Lower lobe of right lung (tissue), 2 donors: ENCODE measurements at regions not wholly inside any gene's neighbourhood (a gene's known extent, or its start where the extent isn't known, plus 50 kb on each side); places are given as distances from the start of the nearest gene placed in this dataset.

ENCODE experiments used
- ATAC-seq, 2 donors: fragments of 200-7000 bp; cut with Tn5 transposase; one replicate each; pipeline ENCODE4 v1.9.1; 2020 to 2022; ENCODE audit warnings: mild to moderate bottlenecking in 2 of 2, moderate library complexity in 2 of 2
- DNase-seq: peaks from one replicate; pipeline ENCODE4 v3.0.0-alpha.2; 2020
- H3K27ac ChIP-seq: fragments of 200-600 bp; one replicate; pipeline ENCODE4 v1.8.0; 2022
- H3K27me3 ChIP-seq: fragments of 200-600 bp; one replicate; pipeline ENCODE4 v1.8.0; 2022; ENCODE audit warnings: low read depth
- H3K36me3 ChIP-seq: fragments of 200-600 bp; one replicate; pipeline ENCODE4 v1.8.0; 2022; ENCODE audit warnings: mild to moderate bottlenecking
- H3K4me1 ChIP-seq: fragments of 200-600 bp; one replicate; pipeline ENCODE4 v1.8.0; 2022
- H3K4me3 ChIP-seq: fragments of 200-600 bp; one replicate; pipeline ENCODE4 v1.8.0; 2022; ENCODE audit warnings: mild to moderate bottlenecking
- H3K9me3 ChIP-seq: fragments of 200-600 bp; one replicate; pipeline ENCODE4 v1.8.0; 2022
- intact Hi-C: fragments of 100-400 bp; cut with DNase I; formaldehyde crosslinking; loops from one replicate; pipeline ENCODE4 v1.11.0; 2022
- TF ChIP-seq, protein P1 (sequence below): fragments of 200-600 bp; IDR thresholded peaks from one replicate; pipeline ENCODE4 v1.8.0; 2022; ENCODE audit warnings: antibody characterized with exemption, mild to moderate bottlenecking
- donor health status: DM: no; HTN: yes; CAD: no; lungs with severe emphysema.

- DNase-seq (no peak), ATAC-seq (peak in 1 of 2 donors; percentile 39)
- H3K27me3 ChIP-seq, result no peaks in the 10 kb centered on the region
- H3K4me1 ChIP-seq, result no peaks in the 10 kb centered on the region
- TF ChIP-seq, protein P1, sequence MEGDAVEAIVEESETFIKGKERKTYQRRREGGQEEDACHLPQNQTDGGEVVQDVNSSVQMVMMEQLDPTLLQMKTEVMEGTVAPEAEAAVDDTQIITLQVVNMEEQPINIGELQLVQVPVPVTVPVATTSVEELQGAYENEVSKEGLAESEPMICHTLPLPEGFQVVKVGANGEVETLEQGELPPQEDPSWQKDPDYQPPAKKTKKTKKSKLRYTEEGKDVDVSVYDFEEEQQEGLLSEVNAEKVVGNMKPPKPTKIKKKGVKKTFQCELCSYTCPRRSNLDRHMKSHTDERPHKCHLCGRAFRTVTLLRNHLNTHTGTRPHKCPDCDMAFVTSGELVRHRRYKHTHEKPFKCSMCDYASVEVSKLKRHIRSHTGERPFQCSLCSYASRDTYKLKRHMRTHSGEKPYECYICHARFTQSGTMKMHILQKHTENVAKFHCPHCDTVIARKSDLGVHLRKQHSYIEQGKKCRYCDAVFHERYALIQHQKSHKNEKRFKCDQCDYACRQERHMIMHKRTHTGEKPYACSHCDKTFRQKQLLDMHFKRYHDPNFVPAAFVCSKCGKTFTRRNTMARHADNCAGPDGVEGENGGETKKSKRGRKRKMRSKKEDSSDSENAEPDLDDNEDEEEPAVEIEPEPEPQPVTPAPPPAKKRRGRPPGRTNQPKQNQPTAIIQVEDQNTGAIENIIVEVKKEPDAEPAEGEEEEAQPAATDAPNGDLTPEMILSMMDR, result no peak
- no peak overlapping the region for H3K27ac ChIP-seq
- H3K9me3 ChIP-seq, result no peaks in the 10 kb centered on the region
- intact Hi-C loops, result no loop called here
- H3K4me3 ChIP-seq, result no peak overlapping the region
- H3K36me3 ChIP-seq, result no peaks in the 10 kb centered on the region
Observed at GRCh38 chr3:132818251-132818650, 96.0 kb upstream of the NPHP3 start.

- no peak overlapping the region for H3K4me3 ChIP-seq
- no peaks in the 10 kb centered on the region for H3K9me3 ChIP-seq
- H3K27me3 ChIP-seq, result no peaks in the 10 kb centered on the region
- H3K27ac ChIP-seq, result no peak overlapping the region
- ATAC-seq (no peak), DNase-seq (no peak)
- TF ChIP-seq, protein P1, result no peak
- no peaks in the 10 kb centered on the region for H3K36me3 ChIP-seq
- intact Hi-C loops, result no loop called here
- H3K4me1 ChIP-seq, result no peaks in the 10 kb centered on the region
Observed at GRCh38 chr3:132817646-132818177, 95.5 kb upstream of the NPHP3 start.

DNA sequence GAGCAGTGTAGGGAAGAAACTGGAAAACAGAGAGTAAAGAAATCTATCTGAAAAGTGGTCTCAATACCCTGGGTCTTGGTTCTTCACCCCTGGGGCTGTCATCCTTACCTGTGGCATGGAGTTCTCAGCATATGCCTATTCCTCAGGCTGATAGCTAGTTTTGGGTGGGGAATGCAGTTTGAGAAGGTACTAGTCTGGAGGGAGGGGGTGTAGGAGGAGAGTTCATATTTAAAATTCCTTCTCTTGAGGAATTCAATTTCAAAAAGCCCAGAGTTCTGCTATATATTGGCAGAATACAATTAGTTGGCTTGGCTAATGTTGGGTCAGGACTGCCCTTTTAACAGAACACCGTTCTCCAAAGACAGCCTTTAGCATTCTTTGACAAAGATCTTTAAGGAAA lies 82.9 kb upstream of the NPHP3 start:
- Histone ChIP-seq H3K27ac (no peak overlapping the region), H3K4me3 (no peak overlapping the region), H3K4me1 (peaks cover 7% of the 10 kb centered on the region), H3K27me3 (no peaks in the 10 kb centered on the region), H3K9me3 (no peaks in the 10 kb centered on the region), H3K36me3 (no peaks in the 10 kb centered on the region)
- no peak for ATAC-seq
- TF ChIP-seq, protein P1, result no peak
- no peak for DNase-seq
- intact Hi-C loops, result no loop called here

DNA sequence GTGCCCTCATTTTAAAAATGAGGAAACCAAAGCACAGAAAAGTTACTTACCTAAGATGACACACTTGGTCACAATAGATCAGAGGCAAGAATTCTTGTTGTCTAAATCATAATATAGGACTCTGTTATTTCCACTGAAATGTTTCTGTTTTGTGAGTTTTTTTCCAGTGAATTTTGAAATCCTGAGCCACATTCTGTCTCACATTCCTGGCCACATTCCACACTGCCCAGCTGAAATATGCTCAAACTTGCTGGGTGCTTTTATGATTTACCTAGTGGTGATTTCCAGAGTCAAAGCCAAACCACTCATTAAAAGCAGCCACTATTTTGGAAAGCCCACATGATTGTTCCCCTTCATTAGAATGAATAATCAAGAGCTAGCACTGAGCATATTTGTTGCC lies 82.3 kb upstream of the NPHP3 start:
- ATAC-seq, result peak; percentile 38 to 61
- Histone ChIP-seq H3K9me3 (no peaks in the 10 kb centered on the region), H3K36me3 (no peaks in the 10 kb centered on the region), H3K4me3 (no peak overlapping the region), H3K27me3 (no peaks in the 10 kb centered on the region), H3K4me1 (peaks cover 7% of the 10 kb centered on the region), H3K27ac (peak overlapping the region; percentile 56)
- intact Hi-C loops, result no loop called here
- DNase-seq, result no peak
- TF ChIP-seq, protein P1, result no peak

DNA sequence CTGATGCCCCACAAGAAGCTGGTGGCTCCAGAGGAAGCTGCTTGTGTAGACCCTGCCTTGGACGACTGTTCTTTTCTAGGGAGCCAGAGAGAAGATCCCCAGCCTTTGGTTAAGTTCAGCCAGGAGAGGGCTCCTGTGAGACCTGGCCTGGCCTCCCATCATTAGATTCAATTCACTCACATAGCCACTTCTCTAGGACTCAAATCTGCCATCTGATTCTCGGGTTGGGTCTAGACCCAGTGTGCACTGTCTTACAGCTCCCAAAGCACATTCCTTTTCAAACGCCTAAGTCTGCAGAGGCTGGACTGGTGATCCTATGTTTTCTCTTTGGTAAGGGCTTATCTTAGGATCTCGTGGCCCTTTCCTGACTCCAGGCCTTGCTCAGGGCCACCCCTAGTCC lies 81.7 kb upstream of the NPHP3 start:
- Histone ChIP-seq H3K36me3 (no peaks in the 10 kb centered on the region), H3K9me3 (no peaks in the 10 kb centered on the region), H3K4me3 (no peak overlapping the region), H3K4me1 (peaks cover 7% of the 10 kb centered on the region), H3K27ac (peak overlapping the region; percentile 56), H3K27me3 (no peaks in the 10 kb centered on the region)
- peak in 1 of 2 donors; percentile 32 for ATAC-seq
- intact Hi-C loops, result no loop called here
- TF ChIP-seq, protein P1, result no peak
- no peak for DNase-seq

DNA sequence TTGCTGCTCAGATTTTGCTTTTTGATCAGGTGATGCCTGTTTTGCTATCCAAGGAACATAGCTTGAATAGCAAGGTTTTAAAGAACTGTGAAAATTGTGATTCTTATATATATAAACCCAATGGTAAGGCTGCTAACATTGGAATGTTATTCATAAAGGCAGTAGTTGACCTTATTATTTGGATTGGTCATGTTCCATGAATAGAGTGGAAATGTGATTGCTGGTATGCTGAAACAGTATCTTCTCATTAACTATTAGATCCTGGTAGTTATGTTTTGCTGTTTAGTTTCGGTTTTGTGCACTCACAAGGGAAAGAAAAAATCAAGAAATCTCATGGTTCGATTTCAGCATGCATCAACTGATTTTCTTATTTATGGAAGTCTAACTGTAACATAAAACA lies 78.7 kb upstream of the NPHP3 start:
- H3K36me3 ChIP-seq, result no peaks in the 10 kb centered on the region
- no peaks in the 10 kb centered on the region for H3K27me3 ChIP-seq
- TF ChIP-seq, protein P1, result no peak
- no peak overlapping the region for H3K27ac ChIP-seq
- intact Hi-C loops, result no loop called here
- no peak overlapping the region for H3K4me3 ChIP-seq
- no peak for DNase-seq
- peaks cover 7% of the 10 kb centered on the region for H3K4me1 ChIP-seq
- no peak for ATAC-seq
- H3K9me3 ChIP-seq, result no peaks in the 10 kb centered on the region
